ENCODE measurements at regions not wholly inside any gene's neighbourhood (a gene's known extent, or its start where the extent isn't known, plus 50 kb on each side); places are given as distances from the start of the nearest gene placed in this dataset.

DNA sequence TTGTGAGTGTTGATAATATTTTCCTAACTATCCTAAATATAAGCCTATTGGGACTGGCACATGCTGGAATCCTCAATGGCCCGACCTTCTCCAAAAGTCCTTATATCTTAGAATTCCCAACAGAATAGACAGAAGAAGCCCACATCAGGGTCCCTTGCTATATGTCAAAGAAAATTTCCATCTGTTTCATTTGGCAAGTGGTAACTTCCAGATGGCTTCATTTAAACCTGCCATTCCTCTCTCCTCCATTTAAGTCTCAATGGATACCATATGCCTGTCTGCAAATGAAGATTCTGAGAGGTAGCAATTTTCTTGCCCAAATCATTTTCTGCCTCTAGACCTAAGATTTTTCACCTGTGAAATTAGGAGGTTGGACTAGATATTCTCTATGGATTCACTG is 73.1 kb upstream of the KCNA4 start:
- Histone ChIP-seq H3K9me3 (ENCODE audit: control insufficient read depth, low read length) (no peaks in the 10 kb centered on the region), H3K4me1 (no peaks in the 10 kb centered on the region), H3K27me3 (ENCODE audit: control insufficient read depth, insufficient read depth, low read length) (no peaks in the 10 kb centered on the region), H3K79me2 (no peaks in the 10 kb centered on the region), H2AFZ (no peak overlapping the region), H3K27ac (no peak overlapping the region), H3K4me3 (ENCODE audit: low read depth, low read length) (no peak overlapping the region), H3K4me2 (ENCODE audit: low read length) (no peak overlapping the region), H3K9ac (no peak overlapping the region), H3K36me3 (ENCODE audit: control insufficient read depth, insufficient read depth, low read length) (no peaks in the 10 kb centered on the region)
- TF ChIP-seq, protein P1, sequence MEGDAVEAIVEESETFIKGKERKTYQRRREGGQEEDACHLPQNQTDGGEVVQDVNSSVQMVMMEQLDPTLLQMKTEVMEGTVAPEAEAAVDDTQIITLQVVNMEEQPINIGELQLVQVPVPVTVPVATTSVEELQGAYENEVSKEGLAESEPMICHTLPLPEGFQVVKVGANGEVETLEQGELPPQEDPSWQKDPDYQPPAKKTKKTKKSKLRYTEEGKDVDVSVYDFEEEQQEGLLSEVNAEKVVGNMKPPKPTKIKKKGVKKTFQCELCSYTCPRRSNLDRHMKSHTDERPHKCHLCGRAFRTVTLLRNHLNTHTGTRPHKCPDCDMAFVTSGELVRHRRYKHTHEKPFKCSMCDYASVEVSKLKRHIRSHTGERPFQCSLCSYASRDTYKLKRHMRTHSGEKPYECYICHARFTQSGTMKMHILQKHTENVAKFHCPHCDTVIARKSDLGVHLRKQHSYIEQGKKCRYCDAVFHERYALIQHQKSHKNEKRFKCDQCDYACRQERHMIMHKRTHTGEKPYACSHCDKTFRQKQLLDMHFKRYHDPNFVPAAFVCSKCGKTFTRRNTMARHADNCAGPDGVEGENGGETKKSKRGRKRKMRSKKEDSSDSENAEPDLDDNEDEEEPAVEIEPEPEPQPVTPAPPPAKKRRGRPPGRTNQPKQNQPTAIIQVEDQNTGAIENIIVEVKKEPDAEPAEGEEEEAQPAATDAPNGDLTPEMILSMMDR (IDR thresholded peaks at IDR 0.05): no peak

DNA sequence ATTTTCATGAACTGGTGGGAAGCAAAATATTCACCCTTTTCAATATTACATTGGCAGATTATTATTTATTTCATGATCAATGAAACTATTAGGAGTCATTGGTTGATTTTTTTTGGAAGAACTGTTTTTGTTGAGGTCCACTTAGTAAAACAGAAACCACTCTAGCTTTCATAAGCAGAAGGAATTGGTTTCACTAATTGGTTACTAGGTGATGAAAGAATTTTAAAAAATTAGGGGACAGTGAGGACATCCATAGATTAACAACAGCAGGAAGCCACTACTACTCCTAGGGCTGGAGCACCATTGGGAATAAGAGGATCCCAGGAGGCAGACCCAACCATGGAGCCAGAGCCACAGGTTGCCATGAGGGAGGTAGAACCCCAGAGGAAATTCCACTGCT is 74.4 kb upstream of the KCNA4 start:
- H2AFZ ChIP-seq: no peak overlapping the region
- TF ChIP-seq, protein P1 (IDR thresholded peaks at IDR 0.05): no peak
- H3K9me3 ChIP-seq (ENCODE audit: control insufficient read depth, low read length): no peaks in the 10 kb centered on the region
- H3K4me1 ChIP-seq: no peaks in the 10 kb centered on the region
- no peaks in the 10 kb centered on the region for H3K79me2 ChIP-seq
- no peaks in the 10 kb centered on the region for H3K36me3 ChIP-seq (ENCODE audit: control insufficient read depth, insufficient read depth, low read length)
- H3K27ac ChIP-seq: no peak overlapping the region
- H3K4me2 ChIP-seq (ENCODE audit: low read length): no peak overlapping the region
- H3K27me3 ChIP-seq (ENCODE audit: control insufficient read depth, insufficient read depth, low read length): no peaks in the 10 kb centered on the region
- no peak overlapping the region for H3K4me3 ChIP-seq (ENCODE audit: low read depth, low read length)
- H3K9ac ChIP-seq: no peak overlapping the region

DNA sequence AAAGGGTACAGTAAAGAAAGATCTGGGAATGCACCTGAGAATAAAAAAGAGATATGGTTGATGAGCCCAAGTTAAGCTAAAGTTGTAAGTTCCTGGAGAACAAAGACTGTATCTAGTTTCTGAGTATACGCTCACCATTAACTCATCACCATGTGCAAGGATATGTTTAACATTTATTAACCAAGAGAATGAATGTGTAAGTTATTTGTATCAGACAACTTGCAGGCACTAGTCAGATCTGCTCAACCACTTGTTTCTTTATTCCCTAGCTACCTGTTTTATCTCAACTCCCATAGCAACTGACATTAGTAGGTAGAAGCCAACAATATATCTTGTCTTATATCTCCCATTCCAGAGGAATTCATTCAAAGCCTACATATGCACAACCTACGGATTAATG is 74.9 kb upstream of the KCNA4 start:
- H3K4me2 ChIP-seq (ENCODE audit: low read length): no peak overlapping the region
- H2AFZ ChIP-seq: no peak overlapping the region
- no peaks in the 10 kb centered on the region for H3K36me3 ChIP-seq (ENCODE audit: control insufficient read depth, insufficient read depth, low read length)
- no peak overlapping the region for H3K9ac ChIP-seq
- TF ChIP-seq, protein P1 (IDR thresholded peaks at IDR 0.05): no peak
- no peak overlapping the region for H3K27ac ChIP-seq
- no peaks in the 10 kb centered on the region for H3K4me1 ChIP-seq
- no peaks in the 10 kb centered on the region for H3K9me3 ChIP-seq (ENCODE audit: control insufficient read depth, low read length)
- H3K4me3 ChIP-seq (ENCODE audit: low read depth, low read length): no peak overlapping the region
- H3K79me2 ChIP-seq: no peaks in the 10 kb centered on the region
- H3K27me3 ChIP-seq (ENCODE audit: control insufficient read depth, insufficient read depth, low read length): no peaks in the 10 kb centered on the region

DNA sequence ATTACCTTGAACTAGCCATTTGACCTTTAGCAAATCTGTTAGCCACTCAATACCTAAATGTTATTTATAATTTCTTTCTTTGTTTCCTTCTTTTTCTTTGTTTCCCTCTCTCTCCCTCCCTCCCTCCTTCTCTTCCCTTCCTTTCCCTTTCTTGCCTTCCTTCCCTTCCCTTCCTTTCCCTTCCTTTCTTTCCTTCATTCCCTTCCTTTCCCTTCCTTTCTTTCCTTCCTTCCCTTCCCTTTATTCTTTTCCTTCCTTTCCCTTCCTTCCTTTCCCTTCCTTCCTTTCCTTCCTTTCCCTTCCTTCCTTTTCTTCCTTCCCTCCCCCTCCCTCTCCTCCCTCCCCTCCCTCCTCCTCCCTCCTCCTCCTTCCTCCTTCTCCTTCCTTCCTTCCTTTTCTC is 75.7 kb upstream of the KCNA4 start:
- H3K4me2 ChIP-seq (ENCODE audit: low read length): no peak overlapping the region
- no peak overlapping the region for H3K27ac ChIP-seq
- no peaks in the 10 kb centered on the region for H3K27me3 ChIP-seq (ENCODE audit: control insufficient read depth, insufficient read depth, low read length)
- H3K79me2 ChIP-seq: no peaks in the 10 kb centered on the region
- H3K9me3 ChIP-seq (ENCODE audit: control insufficient read depth, low read length): no peaks in the 10 kb centered on the region
- no peak overlapping the region for H3K9ac ChIP-seq
- H3K36me3 ChIP-seq (ENCODE audit: control insufficient read depth, insufficient read depth, low read length): no peaks in the 10 kb centered on the region
- TF ChIP-seq, protein P1 (IDR thresholded peaks at IDR 0.05): no peak
- H2AFZ ChIP-seq: no peak overlapping the region
- H3K4me3 ChIP-seq (ENCODE audit: low read depth, low read length): no peak overlapping the region
- no peaks in the 10 kb centered on the region for H3K4me1 ChIP-seq

DNA sequence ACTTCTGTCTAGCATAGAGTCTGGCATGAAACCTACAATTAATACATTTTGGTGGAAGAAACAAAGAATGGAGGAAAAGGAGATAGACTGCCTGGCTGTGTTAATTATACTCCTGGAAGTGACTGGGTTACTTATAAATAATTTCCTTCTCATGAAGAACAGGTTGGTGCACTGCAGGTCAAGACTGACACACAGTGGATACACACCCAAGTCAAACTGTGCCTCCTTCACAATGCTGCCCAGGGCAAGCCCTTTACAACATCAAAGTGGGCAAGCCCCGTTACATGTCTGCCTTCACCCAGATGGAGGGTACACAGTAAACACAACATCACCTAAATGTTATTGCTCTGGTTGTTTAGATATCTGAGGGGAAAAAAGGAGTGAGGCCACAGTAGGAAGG is 83.7 kb upstream of the KCNA4 start:
- Histone ChIP-seq H3K27me3 (ENCODE audit: control insufficient read depth, insufficient read depth, low read length) (no peaks in the 10 kb centered on the region), H3K9ac (no peak overlapping the region), H3K36me3 (ENCODE audit: control insufficient read depth, insufficient read depth, low read length) (no peaks in the 10 kb centered on the region), H3K9me3 (ENCODE audit: control insufficient read depth, low read length) (no peaks in the 10 kb centered on the region), H2AFZ (no peak overlapping the region), H3K4me3 (ENCODE audit: low read depth, low read length) (no peak overlapping the region), H3K27ac (no peak overlapping the region), H3K79me2 (no peaks in the 10 kb centered on the region), H3K4me2 (ENCODE audit: low read length) (no peak overlapping the region), H3K4me1 (no peaks in the 10 kb centered on the region)
- TF ChIP-seq, protein P1 (IDR thresholded peaks at IDR 0.05): no peak

Data from parathyroid adenoma (tissue), 2 donors.